SHP77 treated with DMSO at 0.1 percent for 48 hours (cell line): ENCODE measurements at regions not wholly inside any gene's neighbourhood (a gene's known extent, or its start where the extent isn't known, plus 50 kb on each side); places are given as distances from the start of the nearest gene placed in this dataset.

Experiments
- DNase-seq: peaks from one replicate; lab custom pipeline; 2025; lab: John Stamatoyannopoulos, UW

- DNase-seq: peak; percentile 48
These were observed 293.6 kb upstream of the ZMIZ1 start for GRCh38 chr10:78774999-78775711.

GRCh38 chr10:78775891-78776290 lies 292.9 kb upstream of the ZMIZ1 start:
- no peak for DNase-seq

GRCh38 chr10:78776756-78777155 lies 292.0 kb upstream of the ZMIZ1 start:
- DNase-seq: no peak

GRCh38 chr10:78777466-78777865 lies 291.3 kb upstream of the ZMIZ1 start:
- DNase-seq: no peak

- no peak for DNase-seq
These were observed 290.9 kb upstream of the ZMIZ1 start for GRCh38 chr10:78777867-78778266.

- no peak for DNase-seq
These were observed 290.1 kb upstream of the ZMIZ1 start for GRCh38 chr10:78778444-78779338.

GRCh38 chr10:78779339-78779955 lies 289.3 kb upstream of the ZMIZ1 start:
- no peak for DNase-seq

GRCh38 chr10:78780551-78780961 lies 288.2 kb upstream of the ZMIZ1 start:
- no peak for DNase-seq

- no peak for DNase-seq
These were observed 287.4 kb upstream of the ZMIZ1 start for GRCh38 chr10:78781251-78781913.

GRCh38 chr10:78781991-78782390 lies 286.8 kb upstream of the ZMIZ1 start:
- no peak for DNase-seq

- DNase-seq: no peak
These were observed 286.3 kb upstream of the ZMIZ1 start for GRCh38 chr10:78782441-78782840.

GRCh38 chr10:78783753-78784152 lies 285.0 kb upstream of the ZMIZ1 start:
- DNase-seq: no peak

- no peak for DNase-seq
These were observed 284.2 kb upstream of the ZMIZ1 start for GRCh38 chr10:78784546-78784945.

GRCh38 chr10:78785066-78785465 lies 283.7 kb upstream of the ZMIZ1 start:
- DNase-seq: no peak

GRCh38 chr10:78785991-78786390 lies 282.8 kb upstream of the ZMIZ1 start:
- DNase-seq: no peak

GRCh38 chr10:78787125-78787524 lies 281.6 kb upstream of the ZMIZ1 start:
- DNase-seq: no peak

- no peak for DNase-seq
These were observed 273.9 kb upstream of the ZMIZ1 start for GRCh38 chr10:78794736-78795455.

- DNase-seq: no peak
These were observed 269.6 kb upstream of the ZMIZ1 start for GRCh38 chr10:78798976-78799730.

- DNase-seq: no peak
These were observed 268.8 kb upstream of the ZMIZ1 start for GRCh38 chr10:78800006-78800405.

GRCh38 chr10:78800535-78801320 lies 268.0 kb upstream of the ZMIZ1 start:
- no peak for DNase-seq
